ENCODE measurements at regions not wholly inside any gene's neighbourhood (a gene's known extent, or its start where the extent isn't known, plus 50 kb on each side); places are given as distances from the start of the nearest gene placed in this dataset.
"Not testable (repeated sequence)": the region's sequence is repeated elsewhere in the genome, so short reads cannot be mapped to it uniquely, and the experiment has no call there.

DNA sequence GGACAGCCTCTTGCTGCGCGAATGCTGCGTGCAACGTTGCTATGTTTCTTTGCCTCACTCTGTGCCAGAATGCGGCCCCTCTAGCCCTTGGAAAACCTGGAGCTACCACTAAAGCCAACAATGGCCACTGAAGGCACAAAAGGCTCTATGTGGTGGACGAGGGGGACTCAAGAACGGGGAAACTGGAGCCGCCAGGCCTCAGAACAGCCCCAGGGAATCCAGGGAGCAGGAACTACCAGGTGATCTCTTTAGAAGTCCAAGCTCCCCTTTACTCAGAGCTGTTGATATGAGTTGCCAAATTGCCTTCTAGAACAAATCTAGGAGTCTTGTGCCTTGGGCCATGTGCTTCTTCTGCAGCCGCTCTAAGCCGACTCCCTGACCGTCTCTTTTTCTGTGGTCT is 113.8 kb upstream of the ERRFI1 start:
- DNase-seq: no peak

DNA sequence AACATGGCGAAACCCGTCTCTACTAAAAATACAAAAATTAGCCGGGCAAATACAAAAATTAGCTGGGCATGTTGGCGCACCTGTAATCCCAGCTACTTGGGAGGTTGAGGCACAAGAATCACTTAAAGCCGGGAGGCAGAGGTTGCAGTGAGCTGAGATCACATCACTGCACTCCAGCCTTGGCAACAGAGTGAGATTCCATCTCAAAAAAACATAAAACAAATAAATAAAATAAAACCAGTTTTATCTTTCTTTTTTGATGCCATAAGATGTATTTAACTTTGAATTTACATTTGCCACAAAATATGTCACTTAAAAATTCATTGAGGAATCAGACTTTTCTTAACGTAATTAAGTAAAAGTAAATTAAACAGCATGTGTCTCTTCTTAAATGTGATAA is 113.3 kb upstream of the ERRFI1 start:
- DNase-seq: no peak

DNA sequence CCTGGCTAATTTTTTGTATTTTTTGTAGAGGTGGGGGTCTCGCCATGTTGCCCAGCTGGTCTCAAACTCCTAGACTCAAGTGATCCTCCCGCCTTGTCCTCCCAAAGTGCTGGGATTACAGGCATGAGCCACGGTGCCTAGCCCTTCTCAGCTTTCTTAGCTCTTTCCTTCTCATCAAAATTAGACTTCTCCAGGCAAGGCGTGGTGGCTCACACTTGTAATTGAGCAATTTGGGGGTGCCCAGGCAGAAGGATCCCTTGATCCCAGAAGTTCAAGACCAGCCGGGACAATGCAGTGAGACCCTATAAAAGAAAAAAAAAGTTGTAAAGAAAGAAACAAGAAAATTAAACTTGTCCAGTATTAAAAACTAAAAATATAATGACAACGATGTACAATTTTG is 112.6 kb upstream of the ERRFI1 start:
- DNase-seq: no peak

DNA sequence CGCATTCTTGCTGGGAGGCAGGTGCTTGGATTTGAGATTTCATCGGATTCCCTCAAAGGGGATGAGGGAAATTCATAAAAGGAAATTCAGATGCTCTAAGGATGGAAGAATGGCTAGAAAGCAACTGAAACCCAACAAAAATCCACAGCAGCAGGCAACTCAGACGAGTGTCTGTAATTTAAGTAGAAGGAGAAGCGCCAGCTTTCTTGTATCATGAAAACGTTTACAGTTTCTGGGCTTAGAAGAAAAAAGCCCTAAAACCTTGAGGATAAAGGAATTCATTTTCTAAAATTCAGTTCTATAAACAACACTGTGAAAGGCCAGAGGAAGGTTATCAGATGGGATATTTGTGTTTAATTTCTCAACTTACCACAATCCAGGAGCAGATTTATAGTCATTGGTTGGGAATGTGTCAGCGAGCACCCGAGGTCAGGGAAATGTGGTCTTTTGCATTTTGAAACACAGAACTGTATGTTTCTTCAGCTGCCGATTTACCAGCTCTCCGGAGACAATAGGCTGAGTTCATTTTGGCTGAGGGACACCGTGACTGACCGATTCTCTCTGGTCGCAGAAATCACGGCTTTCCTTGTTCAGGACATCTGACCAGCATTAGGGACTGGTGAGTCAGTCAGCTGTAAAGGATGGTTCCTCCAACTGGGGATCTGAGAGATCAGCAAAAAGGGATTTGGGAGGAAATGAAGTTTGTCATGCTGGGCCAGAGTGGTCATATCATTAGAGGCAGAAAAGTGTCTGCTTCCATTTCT is 111.6 kb upstream of the ERRFI1 start:
- DNase-seq: no peak

DNA sequence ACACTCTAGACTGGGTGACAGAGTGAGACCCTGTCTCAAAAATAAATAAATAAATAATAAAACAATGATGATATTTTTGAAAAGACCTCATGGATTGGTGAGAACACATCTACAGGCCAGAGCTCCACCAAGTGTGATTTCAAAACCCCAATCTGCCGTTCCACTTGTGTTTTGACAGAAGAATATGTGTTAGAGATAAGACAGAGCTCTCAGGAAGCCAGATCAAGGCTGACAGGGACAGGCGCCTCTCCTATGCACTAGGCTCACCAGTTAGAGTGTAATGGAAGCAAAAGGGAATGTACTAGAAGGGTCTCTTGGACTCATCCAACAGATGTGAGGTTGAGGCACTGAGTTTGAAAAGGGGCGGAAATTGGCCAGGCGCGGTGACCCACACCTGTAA is 110.7 kb upstream of the ERRFI1 start:
- no peak for DNase-seq

DNA sequence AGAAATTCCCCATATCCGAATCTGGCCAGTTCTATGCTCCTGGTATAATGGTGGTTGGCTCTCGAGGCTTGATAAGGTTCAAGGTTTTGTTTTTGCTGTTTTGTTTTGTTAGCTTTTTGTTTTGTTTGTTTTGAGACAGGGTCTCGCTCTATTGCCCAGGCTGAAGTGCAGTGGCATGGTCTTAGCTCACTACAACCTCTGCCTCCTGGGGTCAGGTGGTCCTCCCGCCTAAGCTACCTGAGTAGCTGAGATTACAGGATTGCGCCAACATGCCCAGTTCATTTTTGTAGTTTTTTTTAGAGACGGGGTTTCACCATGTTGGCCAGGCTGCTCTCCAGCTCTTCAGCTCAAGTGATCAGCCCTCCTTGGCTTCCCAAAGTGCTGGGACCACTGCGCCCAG is 109.1 kb upstream of the ERRFI1 start:
- DNase-seq: no peak

DNA sequence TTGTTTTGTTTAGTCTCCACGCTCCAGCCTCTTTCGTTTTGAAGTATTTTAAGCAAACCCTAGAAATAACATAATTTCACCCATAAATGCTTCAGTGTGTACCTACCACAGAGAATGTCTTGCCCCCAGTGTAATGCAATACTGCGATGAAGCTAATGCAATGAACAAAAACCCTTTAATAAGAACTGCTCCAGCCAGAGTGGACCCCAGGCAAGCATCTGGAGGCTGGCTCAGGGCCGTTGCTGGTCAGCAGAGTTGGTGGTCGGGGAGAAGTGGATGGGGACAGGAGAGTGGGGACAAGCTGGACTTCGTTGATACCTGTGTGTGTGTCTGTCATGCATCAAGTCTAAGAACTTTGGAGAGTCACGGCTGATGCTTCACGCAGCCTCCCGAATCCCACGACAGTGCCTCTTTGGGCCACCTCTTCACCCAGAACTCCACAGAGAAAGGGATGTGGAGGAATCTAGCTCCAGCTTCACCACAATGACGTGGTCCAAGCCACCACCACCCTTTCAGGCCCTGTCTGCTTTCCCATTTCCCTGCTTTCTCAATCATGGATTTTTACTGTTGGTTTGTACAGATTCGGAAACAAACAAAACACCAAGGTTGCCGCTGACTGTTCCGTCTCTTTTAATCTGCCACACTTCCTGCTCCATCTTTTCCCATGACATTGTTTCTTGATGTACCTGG is 108.6 kb upstream of the ERRFI1 start:
- DNase-seq: no peak

DNA sequence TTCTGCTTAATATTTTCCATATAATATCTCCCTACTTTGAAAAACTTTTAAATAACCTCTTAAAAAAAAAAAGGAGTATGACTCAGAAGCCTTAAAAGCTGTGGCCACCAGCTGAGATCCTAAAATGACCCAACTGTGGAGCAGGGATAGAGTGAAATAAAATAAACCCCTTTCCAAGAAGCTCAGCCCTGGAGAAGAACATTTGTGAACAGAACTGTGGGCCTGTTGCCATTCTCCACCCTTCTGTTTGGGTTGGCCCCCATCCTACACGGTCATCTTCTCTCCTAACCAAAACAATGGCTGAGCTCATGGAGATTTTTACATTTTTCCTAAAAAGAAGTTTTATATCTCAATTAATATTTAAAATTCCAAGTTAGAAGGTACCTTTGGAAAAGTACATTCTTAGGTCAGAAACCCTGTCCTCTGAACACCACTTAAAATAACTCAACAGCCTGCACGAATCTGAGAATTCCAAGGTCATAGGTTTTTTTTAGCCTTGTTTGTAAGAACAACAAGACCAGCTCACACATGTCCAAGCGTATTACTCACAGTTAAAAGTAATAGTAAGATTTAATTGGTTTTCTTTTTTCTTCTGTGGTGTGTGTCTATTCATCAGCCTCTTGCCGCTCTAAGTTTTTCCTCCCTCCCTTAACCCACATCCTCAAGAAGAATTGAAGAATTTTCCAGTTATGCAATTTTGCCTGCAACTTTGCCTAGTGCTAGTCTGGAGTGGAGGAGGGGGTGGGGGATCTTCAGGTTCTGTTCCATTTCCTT is 107.7 kb upstream of the ERRFI1 start:
- DNase-seq: no peak

DNA sequence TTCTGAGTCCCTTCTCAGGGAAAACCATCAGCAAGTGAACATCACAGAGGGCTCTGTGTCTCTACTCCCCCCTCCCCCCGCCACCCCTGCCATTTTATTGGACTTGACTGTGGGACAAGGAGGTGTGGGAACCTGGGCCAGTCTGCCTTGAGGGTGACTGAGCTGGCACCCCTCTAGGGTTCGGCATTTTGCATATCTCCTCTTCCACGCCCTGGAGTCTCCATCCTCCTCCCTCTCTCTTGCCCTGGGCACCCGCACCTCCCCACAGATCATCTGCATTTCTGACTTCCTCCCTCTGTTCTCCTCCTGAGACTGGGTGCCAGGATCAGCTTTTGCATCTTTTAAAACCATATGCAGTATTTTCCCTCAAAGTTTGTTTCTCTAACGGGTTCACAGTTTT is 107.1 kb upstream of the ERRFI1 start:
- no peak for DNase-seq

DNA sequence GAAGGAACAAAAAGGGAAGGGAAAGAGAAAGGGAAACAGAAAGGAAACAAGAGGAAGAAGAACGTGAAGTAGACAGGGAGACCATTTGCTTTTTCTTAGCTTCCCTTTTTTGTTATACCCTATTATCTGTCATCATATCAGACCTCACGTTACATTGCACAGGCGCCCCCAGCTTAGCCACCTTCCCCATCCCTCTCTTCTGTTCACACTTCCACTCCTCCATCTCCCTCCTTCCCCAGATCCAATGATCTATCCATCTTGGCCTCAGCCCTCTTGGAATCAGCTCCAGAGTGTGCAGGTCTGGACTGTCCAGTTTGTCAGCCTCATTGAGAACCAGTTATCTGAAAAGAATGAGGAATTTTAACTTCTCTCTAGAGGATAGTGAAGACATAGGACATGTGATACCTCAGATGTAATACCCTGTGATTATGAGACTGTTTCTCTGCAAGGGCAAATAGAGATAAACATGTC is 101.1 kb upstream of the ERRFI1 start:
- DNase-seq: no peak

DNA sequence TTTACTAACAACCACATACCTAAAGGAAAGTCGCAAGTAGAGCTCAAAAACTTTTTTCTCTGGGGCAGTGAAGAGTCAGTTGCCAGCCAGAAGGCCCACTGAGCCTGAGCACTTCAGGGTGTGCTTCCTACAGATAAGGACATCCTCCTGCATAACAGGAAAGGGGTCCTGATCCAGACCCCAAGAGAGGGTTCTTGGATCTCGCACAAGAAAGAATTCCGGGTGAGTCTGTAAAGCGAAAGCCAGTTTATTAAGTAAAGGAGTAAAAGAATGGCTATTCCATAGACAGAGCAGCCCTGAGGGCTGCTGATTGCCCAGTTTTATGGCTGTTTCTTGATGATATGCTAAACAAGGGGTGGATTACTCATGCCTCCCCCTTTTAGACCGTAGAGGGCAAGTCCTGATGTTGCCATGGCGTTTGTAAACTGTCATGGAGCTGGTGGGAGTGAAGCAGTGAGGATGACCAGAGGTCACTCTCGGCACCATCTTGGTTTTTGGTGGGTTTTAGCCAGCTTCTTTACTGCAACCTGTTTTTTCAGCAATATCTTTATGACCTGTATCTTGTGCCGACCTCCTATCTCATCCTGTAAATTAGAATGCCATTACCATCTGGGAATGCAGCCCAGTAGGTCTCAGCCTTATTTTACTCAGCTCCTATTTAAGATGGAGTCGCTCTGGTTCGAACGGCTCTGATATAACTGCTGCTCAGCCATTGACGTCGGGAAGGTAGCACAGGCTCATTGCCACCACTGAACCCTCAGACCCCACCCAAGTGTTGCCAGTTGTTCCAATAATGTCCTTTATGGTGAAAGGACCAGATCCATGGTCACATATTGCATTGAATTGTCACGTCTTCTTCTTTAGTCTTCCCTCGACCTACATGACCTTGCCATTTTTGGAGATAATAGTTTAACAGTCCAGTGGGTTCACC is 96.6 kb upstream of the ERRFI1 start:
- no peak for DNase-seq

DNA sequence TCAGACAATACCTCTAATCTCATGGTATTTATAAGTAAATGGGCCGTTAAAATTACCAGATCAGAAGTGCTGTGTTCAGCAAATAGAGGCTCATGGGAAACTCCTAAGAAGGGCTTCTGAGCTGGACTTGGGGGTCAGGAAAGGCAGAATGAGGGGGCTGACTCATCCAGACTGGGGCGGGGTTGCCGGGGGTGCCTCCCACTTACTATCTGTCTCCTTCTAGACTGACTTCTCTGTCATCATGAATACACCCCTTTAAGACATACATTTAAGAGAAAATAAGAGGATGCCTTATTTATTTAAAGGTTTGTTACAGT is 96.0 kb upstream of the ERRFI1 start:
- no peak for DNase-seq

DNA sequence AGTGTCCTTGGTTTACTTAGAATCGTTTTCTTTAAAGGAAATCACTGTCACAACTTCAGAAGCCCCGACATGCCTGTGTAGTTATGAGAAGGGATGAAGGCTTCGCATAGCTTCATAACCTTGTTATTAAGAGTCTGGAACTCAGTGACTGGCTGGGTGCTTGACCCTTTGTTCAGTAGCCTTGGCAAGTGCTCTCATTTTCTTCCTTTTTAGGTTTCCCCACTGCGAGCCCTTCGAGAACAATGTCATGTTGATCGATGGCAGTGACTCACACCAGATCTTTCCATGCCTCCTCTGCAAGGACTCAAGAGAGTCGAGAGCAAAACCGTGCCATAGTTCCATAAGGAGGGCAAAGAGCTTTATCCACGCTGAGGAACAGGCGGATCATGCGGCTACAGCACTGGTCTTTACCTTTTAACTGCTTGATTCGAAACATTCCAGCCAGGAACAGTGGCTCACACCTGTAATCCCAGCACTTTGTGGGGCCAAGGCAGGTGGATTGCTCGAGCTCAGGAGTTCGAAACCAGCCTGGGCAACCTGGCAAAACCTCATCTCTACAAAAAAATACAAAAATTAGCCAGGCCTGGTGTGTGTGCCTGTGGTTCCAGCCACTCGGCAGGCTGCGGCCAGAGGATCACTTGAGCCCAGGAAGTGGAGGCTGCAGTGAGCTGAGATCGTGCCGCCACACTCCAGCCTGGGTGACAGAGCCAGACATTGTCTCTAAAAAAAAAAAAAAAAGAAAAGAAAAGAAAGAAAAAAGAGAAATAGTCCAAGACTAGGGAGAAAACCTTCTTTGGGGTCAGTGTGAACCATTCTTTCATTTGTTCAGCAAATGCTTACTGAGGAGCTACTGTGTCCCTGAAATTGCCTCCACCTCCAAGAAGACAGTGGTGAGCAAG is 95.4 kb upstream of the ERRFI1 start:
- DNase-seq: peak; percentile 25

DNA sequence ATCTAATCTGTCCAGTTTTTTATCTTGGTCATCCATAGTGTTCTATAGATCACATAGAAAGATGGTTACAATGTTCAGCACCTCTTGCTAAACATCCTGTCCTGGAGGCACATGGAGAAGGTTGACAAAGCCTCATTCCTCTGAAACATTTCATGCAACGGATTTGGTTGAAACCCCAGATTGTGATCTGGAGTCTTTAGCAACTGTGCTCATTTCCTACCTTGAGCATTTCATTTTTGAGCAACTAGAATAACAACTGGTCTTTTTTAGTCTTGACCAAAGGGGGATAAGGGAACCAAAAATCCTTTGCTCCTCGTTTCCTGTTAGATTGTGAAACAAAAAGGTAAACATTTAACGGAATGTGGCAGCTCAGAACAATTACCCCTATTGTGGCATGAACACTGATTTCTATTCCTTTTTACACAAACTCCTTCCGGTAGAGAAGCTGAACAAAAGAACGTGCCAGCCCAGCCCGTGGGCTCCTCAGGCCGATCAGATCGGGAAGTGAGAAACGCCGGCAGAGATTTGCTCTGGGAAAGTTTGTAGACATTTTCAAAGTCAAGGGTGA is 94.7 kb upstream of the ERRFI1 start:
- DNase-seq: no peak

DNA sequence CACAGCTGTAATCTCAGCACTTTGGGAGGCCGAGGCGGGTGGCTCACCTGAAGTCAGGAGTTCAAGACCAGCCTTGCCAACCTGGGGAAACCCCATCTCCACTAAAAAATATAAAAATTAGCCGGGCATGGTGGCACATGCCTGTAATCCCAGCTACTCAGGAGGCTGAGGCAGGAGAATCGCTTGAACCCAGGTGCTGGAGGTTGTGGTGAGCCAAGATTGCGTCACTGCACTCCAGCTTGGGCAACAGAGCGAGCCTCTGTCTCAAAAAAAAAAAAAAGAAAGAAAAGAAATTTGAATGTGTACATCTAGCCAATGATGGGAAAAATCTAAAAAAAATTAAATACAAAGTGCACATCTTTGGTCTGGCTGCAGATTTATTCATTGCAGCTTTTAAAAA is 92.6 kb upstream of the ERRFI1 start:
- not testable (repeated sequence) for DNase-seq

DNA sequence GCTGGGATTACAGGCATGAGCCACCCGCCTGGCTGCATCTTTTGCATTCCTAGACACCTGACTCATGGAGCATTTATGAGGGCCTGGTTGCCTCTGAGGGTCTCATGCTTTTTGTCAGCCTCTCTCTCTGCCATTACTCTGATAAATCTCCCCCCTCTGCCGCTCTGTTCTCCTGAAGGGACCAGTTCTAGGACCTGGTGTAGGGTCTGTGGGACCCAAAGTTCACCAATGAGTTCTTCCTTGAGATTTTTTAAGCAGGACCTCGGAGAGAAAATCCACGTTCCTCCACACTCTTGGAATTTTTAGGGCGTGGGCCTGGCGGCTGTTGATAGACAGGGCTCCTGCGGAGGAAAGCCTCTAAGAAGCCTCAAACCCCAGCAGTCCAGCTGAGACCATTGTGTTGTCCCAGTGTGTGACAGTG is 91.9 kb upstream of the ERRFI1 start:
- no peak for DNase-seq

DNA sequence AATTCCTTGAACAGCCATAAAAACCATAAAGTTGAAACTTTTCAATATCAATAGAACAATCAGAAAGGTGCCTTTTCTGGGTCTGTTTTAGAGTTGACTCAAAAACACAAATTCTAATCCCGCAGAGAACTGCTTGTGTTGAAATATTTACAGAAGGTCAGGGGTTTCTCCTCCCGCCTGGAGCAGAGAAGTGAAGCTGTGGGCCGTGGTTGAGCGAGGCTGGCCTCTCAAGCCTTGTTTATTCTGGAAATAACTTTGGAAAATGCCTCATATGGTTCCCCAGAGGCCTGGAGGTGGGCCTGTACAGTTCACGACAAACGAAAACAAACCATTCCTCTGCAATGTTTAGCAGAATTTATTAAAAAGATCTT is 90.8 kb upstream of the ERRFI1 start:
- DNase-seq: no peak

DNA sequence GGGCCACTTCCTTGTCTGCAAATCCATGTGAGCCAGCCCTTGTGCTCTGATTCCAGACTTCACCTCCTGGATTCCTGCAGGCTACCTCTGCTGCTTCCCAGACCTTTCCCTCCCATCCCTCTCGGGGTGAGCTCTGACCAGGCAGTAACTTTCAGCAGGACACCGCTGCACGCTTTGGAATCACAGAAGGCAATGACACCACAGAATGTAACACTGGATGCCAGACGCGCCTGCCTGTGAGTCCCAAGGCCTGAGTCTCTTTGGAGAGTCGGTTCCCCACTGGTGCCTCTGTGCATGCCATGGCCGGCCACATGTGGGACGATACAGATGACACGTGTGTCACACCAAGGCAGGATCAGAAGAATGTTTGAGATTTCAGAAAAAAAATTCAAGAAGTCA is 89.7 kb upstream of the ERRFI1 start:
- no peak for DNase-seq

DNA sequence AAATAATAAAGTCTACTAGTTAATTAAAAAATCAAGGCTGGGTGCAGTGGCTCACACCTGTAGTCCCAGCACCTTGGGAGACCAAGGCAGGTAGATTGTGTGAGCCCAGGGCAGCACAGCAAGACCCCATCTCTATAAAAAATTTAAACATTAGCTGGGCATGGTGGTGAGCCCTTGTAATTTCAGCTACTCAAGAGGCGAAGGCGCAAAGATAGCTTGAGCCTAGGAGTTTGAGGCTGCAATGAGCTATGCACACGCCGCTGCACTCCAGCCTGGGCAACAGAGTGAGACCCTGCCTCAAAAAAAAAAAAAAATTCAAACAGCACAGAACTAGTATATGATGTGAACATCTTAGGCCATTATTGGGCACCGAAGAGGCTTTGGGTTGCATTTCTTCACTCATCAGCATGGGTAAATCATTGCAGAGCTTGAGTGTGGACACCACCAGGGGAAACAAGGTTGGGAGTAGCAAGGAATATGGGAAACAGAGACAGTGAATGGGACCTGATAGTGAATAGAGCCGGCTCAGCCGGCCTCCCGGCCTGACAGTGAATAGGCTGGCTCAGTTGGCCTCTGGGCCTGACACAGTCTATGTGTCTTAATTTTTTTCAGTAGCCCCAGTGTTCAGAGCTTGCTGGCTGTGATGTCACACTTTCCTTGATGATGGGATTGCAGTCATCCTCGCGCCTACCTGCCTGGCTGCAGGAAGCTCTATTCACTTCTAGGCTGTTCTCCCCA is 89.1 kb upstream of the ERRFI1 start:
- DNase-seq: no peak
